Fibroblast of lung (primary cell): ENCODE measurements at regions not wholly inside any gene's neighbourhood (a gene's known extent, or its start where the extent isn't known, plus 50 kb on each side); places are given as distances from the start of the nearest gene placed in this dataset.

ENCODE experiments used
- EZH2 ChIP-seq: IDR thresholded peaks from 2 replicates; pipeline ENCODE4 v1.5.1; 2012; ENCODE audit warnings: low read length, control low read depth, mild to moderate bottlenecking; ENCODE audit errors: missing control alignments
- TF ChIP-seq, protein P1 (sequence below), 2 donors: IDR thresholded peaks in 1 of 2; conservative IDR thresholded peaks in 1 of 2; 1 replicate in 1 of 2; 2 replicates in 1 of 2; pipeline ENCODE4 v1.5.1; 2011 to 2012; ENCODE audit warnings: low read length in 2 of 2, control low read depth in 1 of 2, inconsistent platforms in 1 of 2, low read depth in 1 of 2, mild to moderate bottlenecking in 1 of 2

DNA sequence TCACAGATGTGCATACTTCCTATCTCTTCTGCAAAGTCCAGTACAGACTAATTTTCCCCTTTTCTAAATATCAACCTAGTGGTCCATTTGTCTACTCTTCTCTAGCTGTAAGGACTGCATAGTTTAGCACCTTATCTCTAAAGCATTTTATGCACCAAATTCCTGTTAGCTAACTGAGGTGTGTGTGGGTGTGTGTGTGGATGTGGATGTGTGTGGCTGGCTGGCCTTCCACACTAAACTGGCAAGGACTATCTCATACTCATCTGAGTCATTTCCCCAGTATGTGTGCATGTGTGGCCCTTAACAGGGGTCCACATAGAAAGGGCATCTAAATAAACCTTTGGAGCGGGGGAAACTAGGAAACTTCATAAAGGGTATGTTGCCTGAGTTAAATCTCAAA, 139.6 kb downstream of the TTC32 start:
- TF ChIP-seq, protein P1, sequence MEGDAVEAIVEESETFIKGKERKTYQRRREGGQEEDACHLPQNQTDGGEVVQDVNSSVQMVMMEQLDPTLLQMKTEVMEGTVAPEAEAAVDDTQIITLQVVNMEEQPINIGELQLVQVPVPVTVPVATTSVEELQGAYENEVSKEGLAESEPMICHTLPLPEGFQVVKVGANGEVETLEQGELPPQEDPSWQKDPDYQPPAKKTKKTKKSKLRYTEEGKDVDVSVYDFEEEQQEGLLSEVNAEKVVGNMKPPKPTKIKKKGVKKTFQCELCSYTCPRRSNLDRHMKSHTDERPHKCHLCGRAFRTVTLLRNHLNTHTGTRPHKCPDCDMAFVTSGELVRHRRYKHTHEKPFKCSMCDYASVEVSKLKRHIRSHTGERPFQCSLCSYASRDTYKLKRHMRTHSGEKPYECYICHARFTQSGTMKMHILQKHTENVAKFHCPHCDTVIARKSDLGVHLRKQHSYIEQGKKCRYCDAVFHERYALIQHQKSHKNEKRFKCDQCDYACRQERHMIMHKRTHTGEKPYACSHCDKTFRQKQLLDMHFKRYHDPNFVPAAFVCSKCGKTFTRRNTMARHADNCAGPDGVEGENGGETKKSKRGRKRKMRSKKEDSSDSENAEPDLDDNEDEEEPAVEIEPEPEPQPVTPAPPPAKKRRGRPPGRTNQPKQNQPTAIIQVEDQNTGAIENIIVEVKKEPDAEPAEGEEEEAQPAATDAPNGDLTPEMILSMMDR (conservative IDR thresholded peaks at IDR 0.05 in 1 of 2, IDR thresholded peaks at IDR 0.05 in 1 of 2; ENCODE audit: low read depth in 1 of 2, low read length in 2 of 2), result no peak
- no peak for TF ChIP-seq EZH2
